Right renal cortex interstitium (tissue), 3 donors: ENCODE measurements at regions not wholly inside any gene's neighbourhood (a gene's known extent, or its start where the extent isn't known, plus 50 kb on each side); places are given as distances from the start of the nearest gene placed in this dataset.
"Not testable (repeated sequence)": the region's sequence is repeated elsewhere in the genome, so short reads cannot be mapped to it uniquely, and the experiment has no call there.

ENCODE experiments used
- DNase-seq, 3 donors: peaks; one replicate each; pipeline ENCODE4 v3.0.0-alpha.2; 2013; ENCODE audit warnings: low read depth in 3 of 3, low spot score in 2 of 3

DNA sequence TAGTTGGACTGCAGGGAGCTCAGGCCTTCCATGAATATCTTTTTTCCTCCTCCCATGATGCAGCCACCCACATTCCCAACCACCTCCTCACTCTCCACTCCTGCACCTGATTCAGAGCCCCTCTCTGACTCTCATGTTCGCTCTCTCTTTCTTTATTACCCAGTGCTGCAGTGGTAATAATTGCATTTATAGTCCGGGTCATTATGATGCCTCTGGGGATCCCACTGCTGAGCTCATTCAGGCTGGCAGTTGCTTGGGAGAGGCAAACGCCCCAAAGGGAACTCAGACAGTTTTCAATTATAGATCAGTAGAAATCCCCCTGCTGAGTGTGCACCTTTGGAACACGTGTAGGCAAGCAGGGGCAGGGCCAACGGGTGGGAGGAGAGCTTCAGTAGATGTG is 953.0 kb downstream of the GRID1 start:
- no peak for DNase-seq

DNA sequence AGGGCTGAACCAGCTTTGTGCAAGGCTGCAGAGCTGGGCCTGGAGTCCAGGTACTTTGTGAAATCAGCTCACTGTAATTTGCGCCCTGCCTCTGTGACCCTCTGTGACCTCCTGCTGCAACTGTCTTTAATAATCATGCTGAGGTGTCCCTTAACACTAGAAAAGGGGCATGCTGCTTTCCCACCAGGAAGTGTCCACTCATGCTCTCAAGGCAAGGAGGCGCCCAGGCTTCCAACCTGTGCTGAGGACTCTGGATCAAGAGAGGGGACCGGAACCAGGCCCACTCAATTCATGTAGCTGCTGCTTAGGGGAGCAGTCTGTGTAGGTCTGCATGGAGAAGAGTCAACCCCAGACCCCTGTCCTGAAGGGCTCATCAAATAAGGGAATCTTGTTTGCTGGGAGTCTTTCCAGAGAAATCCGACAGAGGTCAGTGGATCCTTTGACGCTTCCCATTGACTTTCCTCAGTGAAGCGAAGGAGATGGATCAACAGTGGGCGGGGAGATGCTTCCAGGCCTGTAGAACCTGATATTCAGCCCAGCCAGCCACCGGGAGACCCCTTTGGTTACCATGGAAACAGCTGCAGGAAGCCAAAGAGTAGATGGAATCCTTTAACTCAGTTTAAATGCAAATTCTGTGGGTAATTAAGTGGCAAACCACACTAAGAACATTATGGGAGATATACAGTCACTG is 945.9 kb downstream of the GRID1 start:
- DNase-seq = no peak

DNA sequence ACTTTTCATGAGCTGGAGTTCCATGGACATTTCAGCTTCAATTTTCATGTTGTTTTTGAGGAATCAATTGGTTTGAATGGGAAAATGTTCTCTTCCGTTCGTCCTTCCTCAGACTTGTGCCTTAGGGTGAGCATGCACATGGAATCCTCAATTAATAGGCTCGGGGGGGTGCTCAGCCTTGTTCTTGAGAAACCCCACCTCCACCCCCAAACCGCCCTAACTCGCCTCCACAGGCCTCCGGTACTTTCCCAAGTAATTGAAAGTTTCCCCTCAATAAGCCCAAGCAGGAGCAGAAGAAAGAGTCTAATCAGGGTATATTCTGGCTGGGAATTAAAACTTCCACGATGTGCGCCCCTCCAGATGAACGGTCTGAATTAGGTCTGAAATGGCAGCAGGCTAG is 945.2 kb downstream of the GRID1 start:
- DNase-seq = no peak

DNA sequence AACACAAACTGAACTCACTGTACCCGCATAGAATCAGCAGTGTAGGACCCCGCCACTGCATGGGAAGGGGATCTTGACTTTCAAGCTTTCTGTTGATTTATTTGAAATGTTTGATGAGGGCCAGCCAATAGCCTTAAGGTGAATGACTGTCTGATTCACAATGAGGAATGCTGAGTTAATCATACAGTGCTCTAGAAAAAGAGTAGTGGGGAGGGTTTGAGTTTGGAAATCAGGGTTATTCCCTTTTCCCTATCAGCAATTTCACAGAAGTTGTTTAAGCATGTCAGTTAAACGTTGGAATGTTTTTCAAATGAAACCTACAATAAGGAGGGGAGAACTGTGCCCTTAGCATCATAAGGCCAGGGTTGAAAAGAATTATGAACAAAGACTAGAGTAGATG is 937.5 kb downstream of the GRID1 start:
- no peak for DNase-seq

DNA sequence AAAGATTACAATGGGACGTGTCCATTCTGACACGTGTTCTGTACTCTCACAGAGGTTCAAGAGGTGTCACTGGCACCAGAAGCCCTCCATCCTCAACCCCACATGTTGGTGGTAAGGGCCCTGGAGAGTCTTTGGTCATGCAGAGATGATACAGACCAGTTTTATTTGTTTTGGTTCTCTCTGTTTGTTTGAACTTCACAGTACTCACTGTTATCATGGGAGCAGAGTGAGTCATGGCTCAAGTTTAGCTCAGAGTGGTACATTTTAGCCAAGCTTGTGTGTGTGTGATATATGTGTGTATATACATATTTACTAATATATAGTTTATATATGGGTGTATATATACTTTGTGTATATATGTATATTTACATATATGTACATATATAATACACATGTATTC is 935.6 kb downstream of the GRID1 start:
- DNase-seq = no peak

DNA sequence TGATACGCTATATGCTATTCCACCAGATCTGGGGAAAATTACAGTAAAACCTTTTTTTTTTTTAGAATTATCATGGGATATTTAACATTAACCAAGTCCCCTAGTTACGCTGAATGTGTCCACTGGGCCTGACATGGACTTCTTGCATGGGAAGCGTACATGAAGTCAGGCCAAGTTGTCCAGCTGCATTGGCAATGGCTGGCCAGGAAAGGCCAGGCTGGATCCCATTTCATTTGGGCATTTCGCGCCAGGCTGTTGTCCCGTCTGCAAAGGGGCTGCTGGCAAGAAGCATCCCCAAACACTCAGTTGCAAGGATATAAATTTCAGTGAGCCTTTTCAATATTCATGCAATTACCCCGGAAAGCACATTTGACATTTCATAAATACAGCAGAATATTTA is 933.3 kb downstream of the GRID1 start:
- no peak for DNase-seq

DNA sequence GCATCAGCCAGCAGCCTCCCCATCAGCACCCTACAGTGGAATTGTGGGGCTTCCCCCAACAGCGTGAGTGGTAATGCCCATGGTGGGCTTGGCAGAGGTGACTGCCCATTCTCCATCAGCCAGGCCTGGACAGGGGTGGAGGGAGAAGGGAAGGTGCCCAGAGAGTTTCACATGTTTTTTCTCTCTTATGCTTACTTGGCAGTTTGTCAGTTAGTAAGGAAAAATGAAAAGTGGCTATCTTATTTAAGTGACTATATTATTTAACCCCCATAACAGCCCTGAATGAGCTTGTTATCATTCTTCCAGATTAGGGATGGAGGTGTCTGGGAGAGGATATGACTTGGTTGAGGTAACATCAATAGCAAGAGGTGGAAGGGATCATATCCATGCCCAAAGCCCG is 921.7 kb downstream of the GRID1 start:
- no peak for DNase-seq

DNA sequence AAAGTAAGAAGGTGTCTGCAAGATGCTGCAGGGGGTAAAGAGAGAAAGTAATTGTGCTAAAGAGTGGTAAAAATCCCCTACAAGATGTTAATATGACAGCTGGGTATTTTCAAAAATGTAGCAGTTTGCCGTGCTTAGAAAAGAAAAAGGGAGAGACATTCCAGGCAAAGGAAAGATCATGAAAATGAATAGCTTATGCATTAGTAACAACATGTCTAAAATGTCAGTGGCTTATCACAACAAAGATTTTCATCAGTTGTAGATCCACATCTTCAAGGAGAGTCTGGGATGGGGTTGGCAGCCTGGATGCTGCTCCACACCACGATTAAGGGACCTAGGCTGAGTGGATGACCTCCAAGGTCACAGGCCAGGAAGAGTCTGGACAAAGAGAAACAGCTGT is 920.9 kb downstream of the GRID1 start:
- no peak for DNase-seq

DNA sequence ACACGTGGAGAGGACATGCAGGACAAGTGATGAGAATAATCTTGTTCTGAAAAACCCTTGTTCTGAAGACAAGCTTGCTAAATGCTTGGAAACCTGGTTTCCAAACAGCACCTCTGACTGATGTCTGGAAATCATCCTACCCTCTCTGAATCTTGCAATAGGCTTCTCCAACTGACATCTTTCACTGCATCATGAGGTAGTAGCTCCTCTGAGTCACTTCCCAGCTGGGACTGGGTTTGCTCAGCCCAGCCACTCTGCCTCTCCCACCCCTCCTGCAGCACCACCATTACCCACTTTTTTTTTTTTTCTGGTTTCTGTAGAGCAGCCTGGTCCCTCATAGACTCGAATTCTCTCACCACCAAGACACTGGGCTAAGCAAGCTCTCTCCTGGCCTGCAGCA is 919.8 kb downstream of the GRID1 start:
- DNase-seq = no peak

DNA sequence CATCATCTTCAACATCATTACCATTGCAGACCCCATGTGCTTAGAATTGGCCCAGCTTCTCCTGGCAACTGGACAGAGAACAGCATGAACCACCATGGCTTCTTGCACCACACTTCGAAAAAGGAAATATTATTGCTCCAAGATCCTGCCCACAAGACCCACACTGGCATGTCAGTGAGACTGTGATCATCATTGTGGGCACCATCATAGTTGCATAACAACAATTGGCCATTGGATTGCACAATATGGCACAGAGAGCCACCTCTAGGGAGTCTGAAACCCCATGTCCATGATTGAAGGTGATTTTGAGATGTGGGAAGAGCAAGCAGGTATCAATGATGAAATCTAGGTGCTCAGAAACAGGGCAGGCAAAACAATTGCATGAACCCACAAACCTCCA is 918.9 kb downstream of the GRID1 start:
- DNase-seq = no peak

DNA sequence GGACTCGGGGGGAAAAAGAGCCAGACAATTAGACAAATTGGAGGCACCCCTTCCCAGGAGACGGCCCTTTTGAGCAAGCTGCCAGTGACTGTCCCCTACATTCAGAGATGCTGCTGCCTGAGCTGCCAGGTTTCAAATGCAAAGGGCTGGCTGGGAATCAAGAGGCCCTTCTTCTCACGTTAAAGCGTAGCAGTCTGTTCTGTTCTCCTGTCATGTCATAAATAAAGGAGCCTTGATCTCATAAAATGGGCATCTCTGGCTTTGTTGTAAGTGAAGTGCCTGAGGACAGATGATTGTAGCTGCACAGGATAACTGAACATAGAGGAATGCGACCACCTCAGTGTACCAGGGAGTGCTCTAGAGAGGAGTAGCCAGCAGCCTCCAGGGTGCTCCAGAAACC is 917.9 kb downstream of the GRID1 start:
- no peak for DNase-seq

DNA sequence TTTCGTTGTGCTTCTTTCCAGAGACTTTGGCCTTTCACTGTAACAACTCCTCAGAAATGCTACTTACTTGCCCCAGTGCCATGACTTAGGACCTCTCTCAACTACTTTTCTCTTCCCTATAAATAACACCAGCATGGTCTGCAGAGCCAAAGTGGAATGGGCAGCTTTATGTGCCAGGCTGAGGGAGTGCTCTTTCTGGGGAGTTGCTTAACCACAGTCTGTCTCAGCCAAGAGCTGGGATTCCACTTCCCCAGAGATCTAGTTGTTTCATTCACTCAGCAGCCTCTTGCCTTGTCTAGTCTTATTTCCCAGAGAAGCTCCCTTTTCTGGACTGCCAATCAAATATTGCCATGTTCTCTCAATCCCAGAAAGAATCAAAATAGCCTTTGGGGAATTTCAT is 912.2 kb downstream of the GRID1 start:
- DNase-seq = no peak

DNA sequence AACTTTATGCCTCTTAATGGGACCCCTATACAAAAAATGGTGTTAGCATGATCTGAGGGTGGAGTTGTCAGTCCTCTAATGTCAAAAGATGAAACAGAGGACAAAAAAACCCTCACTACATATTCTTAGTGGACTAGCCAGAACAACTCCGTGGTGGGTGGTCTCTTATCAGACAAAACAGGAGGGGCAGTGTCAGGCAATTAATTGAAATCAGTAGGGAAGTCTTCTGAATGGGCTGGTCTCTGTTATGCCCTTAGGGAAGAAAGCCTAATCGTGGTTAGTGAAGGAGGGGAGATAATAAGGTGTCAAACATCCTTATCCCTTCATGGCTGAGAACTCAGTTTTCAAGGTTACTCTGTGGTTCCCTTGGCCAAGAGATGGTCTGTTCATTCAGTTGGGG is 909.4 kb downstream of the GRID1 start:
- DNase-seq = no peak

DNA sequence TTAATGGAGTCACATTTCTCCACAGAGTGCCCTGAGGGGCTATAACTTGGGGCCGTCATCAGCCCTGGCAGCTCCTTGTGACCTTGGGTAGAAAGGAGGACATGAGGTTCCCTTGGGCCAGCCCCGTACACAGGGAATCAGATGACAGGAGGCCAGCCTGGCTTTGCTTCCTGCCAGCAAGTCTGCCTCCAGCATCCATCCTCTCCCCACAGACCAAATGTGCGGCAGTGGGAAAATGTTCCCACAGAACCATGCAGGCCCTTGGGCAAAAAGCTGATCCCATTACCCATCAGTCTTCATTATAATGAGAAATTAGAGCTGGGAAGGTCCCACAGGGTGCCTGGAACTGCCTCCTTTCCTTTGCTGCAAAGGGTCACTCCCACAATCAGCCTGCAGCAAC is 908.3 kb downstream of the GRID1 start:
- no peak for DNase-seq

DNA sequence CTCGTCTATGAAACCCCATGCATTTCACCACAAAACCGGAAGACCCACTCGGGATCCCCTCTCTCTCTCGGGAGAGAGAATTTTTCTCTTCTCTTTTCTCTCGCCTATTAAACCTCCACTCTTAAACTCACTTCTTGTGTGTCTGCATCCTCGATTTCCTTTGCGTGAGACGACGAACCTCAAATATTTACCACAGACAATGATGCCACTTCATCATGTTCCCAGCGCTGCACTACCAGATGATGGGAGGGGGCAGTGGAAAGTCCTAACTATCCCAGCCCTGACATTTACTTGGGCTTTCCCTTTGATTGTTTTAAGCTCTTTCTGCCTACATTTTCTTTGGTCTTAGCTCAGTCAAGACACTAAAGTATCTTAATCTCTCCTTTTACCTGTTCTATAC is 906.7 kb downstream of the GRID1 start:
- no peak for DNase-seq

DNA sequence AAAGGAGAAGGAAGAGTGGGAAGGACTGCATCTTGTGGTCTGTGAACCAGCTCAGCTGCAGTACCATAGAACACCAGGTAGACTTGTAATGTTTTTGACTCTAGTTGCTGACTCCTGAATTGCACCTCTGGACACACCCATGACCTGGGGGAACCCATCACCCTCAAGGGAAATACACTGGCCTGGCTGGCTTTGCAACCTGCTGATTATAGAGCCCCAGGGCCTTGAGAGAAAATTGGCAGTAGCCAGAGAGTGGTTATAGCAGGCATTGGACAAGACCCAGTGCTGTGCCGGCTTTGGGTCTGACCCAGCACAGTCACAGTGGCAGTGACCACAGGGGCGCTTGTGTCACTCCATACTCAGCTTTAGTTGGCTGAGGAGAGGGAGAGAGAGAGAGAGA is 902.3 kb downstream of the GRID1 start:
- no peak for DNase-seq

DNA sequence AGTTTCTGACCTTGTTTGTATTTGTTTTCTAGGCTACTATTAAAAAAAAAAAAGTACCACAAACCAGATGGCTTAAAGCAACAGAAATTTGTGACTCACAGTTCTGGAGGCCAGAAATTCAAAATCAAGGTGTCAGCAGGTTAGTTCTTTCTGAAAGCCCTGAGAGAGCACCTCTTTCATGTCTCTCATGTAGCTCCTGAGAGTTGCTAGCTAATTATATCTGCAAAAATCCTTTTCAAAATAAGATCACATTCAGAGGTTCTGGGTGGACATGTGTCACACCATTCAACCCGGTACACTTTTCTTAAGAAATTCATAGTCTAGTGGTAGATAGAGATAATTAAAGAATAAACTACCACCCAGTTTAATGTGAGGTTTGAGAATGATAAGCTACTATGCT is 888.6 kb downstream of the GRID1 start:
- no peak for DNase-seq

DNA sequence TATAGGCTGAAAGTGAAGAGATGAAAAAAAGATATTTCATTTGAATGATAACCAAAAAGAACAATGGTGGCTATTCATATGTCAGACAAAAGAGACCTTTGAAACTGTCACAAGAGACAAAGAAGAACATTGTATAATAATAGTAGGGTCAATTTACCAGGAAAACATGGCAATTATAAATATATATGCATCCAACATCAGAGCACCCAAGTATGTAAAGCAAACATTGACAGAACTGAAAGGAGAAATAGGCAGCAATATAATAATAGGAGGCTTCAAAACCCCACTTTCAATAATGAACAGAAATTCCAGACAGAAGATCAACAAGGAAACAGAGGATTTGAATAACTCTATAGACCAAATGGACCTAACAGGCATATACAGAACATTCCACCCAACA is 876.2 kb downstream of the GRID1 start:
- DNase-seq = no peak

DNA sequence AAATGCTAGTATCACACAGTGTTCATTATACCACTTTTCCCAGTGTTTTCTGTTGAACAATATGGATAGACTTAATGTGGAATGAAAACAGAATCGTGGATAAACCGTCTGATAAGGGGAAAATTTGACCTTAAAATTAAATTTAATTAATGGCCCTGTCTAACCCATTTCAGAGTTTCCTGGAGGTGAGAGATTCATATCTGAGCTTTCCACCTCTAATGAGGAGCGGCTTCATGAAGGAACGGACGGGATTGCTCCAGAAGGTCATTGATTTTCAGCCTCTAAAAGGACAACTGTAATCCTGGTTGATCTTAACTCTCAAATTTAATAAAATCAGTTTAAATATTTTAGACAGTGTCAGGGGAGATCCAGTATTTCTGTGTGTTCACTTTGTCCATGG is 874.9 kb downstream of the GRID1 start:
- no peak for DNase-seq

DNA sequence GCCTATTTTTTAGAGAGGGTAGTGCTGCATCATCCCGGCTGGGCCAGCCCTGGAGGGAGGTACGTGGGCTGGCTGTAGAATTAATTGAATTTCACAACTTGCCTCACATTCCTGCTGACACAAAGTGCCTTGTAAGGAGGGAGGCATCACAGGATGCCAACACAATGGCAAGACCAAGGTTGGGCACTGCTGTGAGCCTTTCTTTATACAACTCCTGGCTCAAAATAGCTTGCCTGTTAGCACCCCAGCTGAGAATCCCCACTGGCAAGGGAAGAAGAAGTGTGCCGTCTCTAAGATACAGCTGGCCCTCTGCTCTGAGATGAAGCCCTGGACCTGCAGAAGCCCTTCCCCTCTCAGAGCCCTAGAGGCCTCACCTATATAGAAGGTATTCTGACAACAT is 873.9 kb downstream of the GRID1 start:
- no peak for DNase-seq

DNA sequence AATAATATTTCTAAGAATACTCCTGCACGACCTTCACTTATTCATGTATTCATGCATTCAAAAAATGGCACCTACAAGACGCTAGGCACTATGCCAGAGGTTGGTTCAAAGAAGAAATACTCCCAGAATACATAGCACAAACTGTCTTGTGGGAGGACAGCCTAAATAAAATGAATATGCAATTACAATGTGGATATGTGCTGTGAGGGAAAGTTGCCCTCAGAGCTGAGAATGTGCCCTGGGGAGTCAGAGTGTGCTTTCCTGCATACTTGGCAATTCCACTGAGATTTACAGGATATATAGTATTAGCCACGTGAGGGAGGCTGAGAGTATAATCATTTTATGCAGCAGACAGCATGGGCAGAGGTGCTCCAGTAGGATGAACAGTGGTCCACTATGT is 872.9 kb downstream of the GRID1 start:
- DNase-seq = no peak

DNA sequence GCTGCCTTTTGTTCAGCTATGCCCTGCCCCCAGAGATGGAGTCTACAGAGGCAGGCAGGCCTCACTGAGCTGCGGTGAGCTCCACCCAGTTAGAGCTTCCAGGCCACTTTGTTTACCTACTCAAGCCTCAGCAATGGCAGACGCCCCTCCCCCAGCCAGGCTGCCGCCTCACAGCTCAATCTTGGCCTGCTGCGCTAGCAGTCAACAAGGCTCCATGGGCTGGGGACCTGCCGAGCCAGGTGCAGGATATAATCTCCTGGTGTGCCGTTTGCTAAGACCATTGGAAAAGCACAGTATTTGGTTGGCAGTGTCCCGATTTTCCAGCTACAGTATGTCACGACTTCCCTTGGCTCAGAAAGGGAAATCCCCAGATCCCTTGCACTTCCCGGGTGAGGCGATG is 862.0 kb downstream of the GRID1 start:
- DNase-seq = not testable (repeated sequence)

DNA sequence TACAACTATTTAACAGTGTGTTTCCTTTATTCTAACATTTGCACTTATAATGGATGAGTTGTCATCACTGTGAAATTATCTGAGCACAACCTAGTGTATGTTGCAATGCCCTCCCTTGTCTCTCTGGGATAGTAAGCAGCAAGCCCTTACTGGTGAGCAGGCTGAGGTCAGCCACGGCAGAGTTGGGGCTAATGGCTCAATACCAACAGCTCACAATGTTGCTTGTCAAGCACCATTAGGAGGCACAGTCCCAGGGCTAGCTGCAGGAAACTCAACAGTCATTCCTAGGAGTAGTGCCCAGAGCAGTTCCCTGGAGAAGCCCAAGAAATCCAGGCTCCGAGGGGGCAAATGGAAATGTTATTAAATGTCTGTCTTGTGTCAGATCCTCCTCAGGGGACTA is 858.4 kb downstream of the GRID1 start:
- DNase-seq = no peak
